ENCODE measurements at regions not wholly inside any gene's neighbourhood (a gene's known extent, or its start where the extent isn't known, plus 50 kb on each side); places are given as distances from the start of the nearest gene placed in this dataset.
"Not testable (repeated sequence)": the region's sequence is repeated elsewhere in the genome, so short reads cannot be mapped to it uniquely, and the experiment has no call there.

DNA sequence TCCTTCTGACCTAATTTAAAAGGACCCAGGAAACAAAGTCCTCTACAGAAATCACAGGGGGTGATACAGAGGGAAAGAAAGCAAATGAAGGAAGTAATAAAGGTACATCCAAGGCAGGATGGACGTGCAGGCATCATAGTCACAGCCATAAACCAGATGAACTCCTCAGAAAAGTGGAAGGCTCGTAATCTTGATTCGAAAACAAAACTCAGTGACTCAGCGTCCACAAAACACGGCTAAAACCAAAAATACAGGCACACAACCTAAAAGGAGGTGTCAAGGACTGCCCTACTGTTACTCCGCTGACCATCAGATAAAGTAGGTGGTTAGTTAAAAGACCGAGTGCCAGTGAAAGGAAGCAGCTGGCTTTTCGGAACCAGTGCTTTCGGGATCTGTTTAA, 81.5 kb downstream of the TRIM69 start:
- not testable (repeated sequence) for H3K27ac Mint-ChIP-seq; H3K4me3 Mint-ChIP-seq; DNase-seq; H3K36me3 Mint-ChIP-seq; H3K9me3 Mint-ChIP-seq; H3K27me3 Mint-ChIP-seq (ENCODE audit: low read depth in 3 of 3); H3K4me1 Mint-ChIP-seq

DNA sequence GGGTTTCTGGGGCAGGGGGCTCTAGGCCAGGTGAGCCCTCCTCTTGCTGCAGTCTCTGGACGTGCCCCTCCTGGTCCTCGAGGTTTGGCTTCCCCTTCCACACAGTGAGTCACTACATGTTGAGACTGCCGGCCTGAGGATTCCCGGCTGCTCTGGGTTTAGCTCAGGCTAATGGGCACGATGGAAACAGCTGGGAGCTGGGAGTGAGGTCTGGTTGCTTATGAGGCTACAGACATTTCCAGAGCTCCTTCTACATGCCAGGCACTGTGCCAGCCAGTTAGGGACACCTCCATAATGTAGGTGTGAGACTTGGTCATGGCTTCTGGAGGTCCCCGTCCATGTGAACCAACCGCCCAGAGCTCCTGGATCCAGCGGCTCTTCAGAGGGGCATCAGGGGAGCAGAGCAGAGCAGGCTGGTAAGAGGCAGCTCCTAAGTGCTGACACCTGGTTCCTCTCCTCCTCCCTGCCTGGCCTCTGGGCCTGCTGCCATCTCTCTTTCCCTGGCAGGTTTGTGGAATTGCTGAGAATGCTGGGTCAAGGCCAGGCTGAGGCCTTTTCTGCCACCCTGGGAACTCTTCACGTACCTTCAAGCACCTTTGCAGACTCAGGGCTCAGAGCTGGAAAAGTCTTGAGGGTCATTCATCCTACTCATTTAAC, 83.1 kb downstream of the TRIM69 start:
- H3K4me1 Mint-ChIP-seq, H3K36me3 Mint-ChIP-seq, H3K27ac Mint-ChIP-seq: not testable (repeated sequence)

DNA sequence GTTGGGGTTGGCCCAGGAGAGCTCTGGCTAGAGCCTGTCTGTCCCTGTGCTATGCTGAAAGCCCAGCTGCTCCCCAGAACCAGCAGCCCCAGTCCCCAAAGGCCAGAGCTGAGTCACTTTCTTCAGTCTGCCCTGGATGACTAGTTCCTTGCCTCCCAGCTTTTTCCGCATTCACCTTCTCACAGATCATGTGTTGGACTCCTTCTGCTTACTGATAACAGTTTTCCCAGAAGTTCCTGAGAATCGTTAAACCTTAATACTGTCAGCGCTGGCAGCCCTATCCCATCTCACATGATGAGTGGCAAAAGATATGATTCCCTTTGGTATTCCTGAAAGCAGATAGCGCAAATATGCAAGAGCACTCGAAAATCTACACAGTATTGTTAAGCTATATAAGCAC, 84.2 kb downstream of the TRIM69 start:
- H3K4me1 Mint-ChIP-seq; H3K9me3 Mint-ChIP-seq; H3K36me3 Mint-ChIP-seq; H3K27me3 Mint-ChIP-seq (ENCODE audit: low read depth in 3 of 3); H3K4me3 Mint-ChIP-seq; H3K27ac Mint-ChIP-seq; DNase-seq: not testable (repeated sequence)

More for the DNA sequence above, 83.1 kb downstream of the TRIM69 start:
- H3K27me3 Mint-ChIP-seq (ENCODE audit: low read depth in 3 of 3); H3K4me3 Mint-ChIP-seq; H3K9me3 Mint-ChIP-seq; DNase-seq: not testable (repeated sequence)

DNA sequence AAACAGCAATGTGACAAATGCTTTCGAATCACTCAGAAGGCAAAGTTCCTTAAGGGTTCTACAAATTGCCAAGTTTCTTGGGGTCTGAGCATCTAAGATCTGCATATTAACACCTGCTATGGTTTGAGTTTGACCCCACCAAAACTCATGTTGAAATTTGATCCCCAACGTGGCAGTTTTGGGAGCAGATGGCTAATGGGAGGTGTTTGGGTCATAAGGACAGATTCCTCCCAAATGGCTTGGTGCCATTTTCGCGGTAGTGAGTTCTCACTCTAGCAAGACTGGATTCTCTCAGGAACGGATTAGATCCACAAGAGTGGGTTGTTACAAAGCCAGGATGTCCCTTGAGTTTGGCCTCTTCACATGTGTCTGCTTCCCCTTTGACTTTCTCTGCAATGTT, 84.6 kb downstream of the TRIM69 start:
- H3K27ac Mint-ChIP-seq; H3K9me3 Mint-ChIP-seq; H3K36me3 Mint-ChIP-seq; DNase-seq; H3K4me3 Mint-ChIP-seq; H3K27me3 Mint-ChIP-seq (ENCODE audit: low read depth in 3 of 3); H3K4me1 Mint-ChIP-seq: not testable (repeated sequence)

DNA sequence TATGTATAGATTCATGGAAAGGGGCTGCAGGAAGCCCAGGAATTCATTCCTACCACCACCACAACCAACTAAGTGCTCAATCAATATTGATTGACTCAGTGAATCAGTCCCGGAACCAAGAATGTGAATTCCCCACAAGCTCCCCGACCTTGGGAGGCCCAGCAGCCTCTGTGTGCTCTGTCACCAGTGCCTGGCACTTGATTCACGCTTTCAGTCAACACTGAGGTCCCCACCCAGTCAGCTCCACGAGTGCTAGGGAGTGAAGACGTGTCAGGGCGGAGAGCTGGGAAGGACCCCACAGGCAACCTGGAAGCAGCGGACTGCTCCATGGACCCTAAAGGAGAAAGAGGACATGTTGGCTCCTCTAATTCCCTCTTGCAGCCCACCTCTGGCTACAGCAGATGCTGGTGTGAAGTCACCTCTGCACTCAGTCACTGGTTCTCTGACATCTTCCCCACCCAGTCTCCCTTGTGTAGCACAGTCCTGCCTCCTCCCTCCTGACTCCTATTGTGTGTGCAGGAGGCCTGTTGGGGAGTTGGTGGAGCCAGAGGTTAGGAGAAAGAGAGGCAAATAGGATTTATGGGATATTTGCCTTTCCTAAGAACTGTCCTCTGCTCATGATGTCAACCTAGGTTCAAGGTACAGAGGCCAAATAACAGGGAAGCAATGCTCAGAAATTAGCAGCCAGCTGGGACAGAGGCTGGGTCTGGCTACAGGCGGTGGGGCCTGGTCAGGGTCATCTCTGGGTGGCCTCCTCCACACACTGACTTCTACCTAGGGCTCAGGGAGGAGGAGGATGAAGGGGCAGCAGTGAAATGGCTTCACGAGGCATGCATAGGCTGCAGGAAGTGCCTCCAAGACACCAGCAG, 88.2 kb downstream of the TRIM69 start:
- not testable (repeated sequence) for H3K4me1 Mint-ChIP-seq; H3K4me3 Mint-ChIP-seq; H3K27me3 Mint-ChIP-seq (ENCODE audit: low read depth in 3 of 3); H3K36me3 Mint-ChIP-seq; DNase-seq; H3K9me3 Mint-ChIP-seq; H3K27ac Mint-ChIP-seq

DNA sequence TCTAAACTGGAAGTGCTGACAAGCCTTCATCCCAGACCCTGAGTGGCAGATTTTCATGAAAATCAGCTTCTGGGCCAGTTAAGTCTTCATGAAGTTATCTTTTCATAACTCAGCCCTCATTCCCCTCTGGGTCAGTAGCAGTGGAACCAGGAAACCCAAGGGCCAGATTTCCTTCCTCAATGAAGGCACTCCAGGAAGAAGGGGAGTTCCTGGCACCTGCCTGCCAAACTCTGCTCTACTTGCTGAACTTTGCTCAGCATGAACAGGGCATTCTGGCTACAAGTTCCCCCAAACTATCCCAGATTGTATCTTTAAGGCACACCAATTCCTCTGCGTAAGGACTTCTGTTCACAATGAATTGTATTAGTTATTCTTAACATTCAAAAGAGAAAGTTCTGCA, 90.3 kb downstream of the TRIM69 start:
- H3K27ac Mint-ChIP-seq; H3K9me3 Mint-ChIP-seq; DNase-seq; H3K36me3 Mint-ChIP-seq; H3K4me3 Mint-ChIP-seq; H3K4me1 Mint-ChIP-seq; H3K27me3 Mint-ChIP-seq (ENCODE audit: low read depth in 3 of 3): not testable (repeated sequence)

GRCh38 chr15:44828229-44828914, 92.0 kb downstream of the TRIM69 start:
- H3K4me1 Mint-ChIP-seq; H3K27me3 Mint-ChIP-seq (ENCODE audit: low read depth in 3 of 3); H3K4me3 Mint-ChIP-seq; H3K36me3 Mint-ChIP-seq; DNase-seq; H3K9me3 Mint-ChIP-seq; H3K27ac Mint-ChIP-seq: not testable (repeated sequence)

- not testable (repeated sequence) for H3K27ac Mint-ChIP-seq; H3K27me3 Mint-ChIP-seq (ENCODE audit: low read depth in 3 of 3); H3K4me1 Mint-ChIP-seq; H3K4me3 Mint-ChIP-seq; H3K36me3 Mint-ChIP-seq; H3K9me3 Mint-ChIP-seq; DNase-seq
These were observed 92.8 kb downstream of the TRIM69 start for GRCh38 chr15:44829150-44829549.

DNA sequence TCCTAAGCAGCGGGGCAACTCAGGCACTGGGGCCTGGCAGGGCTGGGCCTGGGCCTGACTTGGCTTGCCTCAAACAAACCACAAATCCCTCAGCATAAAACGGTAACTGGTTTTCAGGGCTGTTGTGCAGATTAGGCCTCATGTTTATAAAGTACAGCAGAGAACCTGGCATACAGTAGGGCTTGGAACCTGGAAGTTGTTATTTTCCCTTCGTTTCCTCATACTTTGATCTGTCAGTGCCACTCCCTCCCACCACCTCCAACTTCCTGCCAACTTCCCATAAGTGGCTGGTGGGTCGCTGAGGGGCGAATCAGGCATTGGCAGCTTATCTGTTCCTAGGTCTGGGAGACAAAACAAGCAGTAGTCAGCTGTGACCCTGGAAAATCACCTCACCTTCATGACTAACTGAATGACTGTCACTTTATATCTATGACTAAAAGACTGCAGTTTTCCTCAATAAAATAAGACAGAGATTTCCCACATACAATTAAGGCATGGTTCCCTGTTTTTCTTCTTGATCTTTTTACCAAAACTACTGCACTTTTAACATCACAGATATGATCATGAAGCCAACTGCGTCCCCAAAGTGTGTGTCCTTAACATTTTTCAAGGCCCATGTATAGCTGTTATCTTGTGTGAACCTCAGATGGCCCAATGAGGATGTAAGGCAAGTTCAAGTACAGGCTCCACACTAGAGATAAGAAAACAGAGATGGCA, 94.5 kb downstream of the TRIM69 start:
- H3K36me3 Mint-ChIP-seq; H3K9me3 Mint-ChIP-seq; H3K4me1 Mint-ChIP-seq; H3K27ac Mint-ChIP-seq; H3K27me3 Mint-ChIP-seq (ENCODE audit: low read depth in 3 of 3); DNase-seq; H3K4me3 Mint-ChIP-seq: not testable (repeated sequence)

GRCh38 chr15:44831409-44831741, 95.0 kb downstream of the TRIM69 start:
- not testable (repeated sequence) for H3K27ac Mint-ChIP-seq; H3K4me1 Mint-ChIP-seq; H3K27me3 Mint-ChIP-seq (ENCODE audit: low read depth in 3 of 3); DNase-seq; H3K4me3 Mint-ChIP-seq; H3K9me3 Mint-ChIP-seq; H3K36me3 Mint-ChIP-seq

- DNase-seq; H3K4me1 Mint-ChIP-seq; H3K36me3 Mint-ChIP-seq; H3K9me3 Mint-ChIP-seq; H3K27ac Mint-ChIP-seq; H3K27me3 Mint-ChIP-seq (ENCODE audit: low read depth in 3 of 3); H3K4me3 Mint-ChIP-seq: not testable (repeated sequence)
These were observed 95.8 kb downstream of the TRIM69 start for GRCh38 chr15:44832133-44832532.

DNA sequence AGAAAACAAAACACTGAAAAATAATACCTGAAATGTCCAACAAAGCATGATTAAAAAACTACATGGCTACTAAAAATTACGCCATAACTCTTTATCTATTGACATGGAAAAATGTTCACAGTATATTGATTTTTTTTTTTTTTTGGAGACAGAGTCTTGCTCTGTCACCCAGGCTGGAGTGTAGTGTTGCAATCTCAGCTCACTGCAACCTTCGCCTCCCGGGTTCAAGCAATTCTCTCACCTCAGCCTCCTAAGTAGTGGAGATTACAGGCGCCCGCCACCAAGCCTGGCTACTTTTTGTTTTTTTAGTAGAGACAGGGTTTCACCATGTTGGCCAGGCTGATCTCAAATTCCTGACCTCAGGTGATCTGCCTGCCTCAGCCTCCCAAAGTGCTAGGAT, 96.8 kb downstream of the TRIM69 start:
- not testable (repeated sequence) for H3K9me3 Mint-ChIP-seq; H3K36me3 Mint-ChIP-seq; H3K4me3 Mint-ChIP-seq; H3K4me1 Mint-ChIP-seq; H3K27me3 Mint-ChIP-seq (ENCODE audit: low read depth in 3 of 3); H3K27ac Mint-ChIP-seq; DNase-seq

GRCh38 chr15:44833761-44834160, 97.4 kb downstream of the TRIM69 start:
- not testable (repeated sequence) for DNase-seq; H3K36me3 Mint-ChIP-seq; H3K27me3 Mint-ChIP-seq (ENCODE audit: low read depth in 3 of 3); H3K4me1 Mint-ChIP-seq; H3K4me3 Mint-ChIP-seq; H3K27ac Mint-ChIP-seq; H3K9me3 Mint-ChIP-seq

DNA sequence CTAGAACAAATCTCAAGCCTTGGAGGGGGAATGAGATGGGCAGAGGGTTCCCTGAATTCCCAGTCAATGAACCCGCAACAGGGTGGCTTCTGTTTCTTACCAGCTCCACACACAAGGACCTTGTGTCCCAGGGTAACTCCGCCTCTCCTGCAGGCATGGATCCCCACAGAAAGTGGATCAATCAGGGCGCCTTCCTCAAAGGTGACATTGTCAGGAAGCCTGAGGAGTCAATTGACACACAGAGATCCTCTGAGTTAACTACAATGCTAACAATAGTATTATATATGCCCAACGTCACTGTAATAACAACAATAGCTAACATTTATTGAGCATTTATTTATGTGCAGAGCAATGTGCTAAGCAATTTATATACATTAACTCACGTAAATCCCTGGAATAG, 98.8 kb downstream of the TRIM69 start:
- not testable (repeated sequence) for H3K4me3 Mint-ChIP-seq; H3K27me3 Mint-ChIP-seq (ENCODE audit: low read depth in 3 of 3); H3K4me1 Mint-ChIP-seq; DNase-seq; H3K36me3 Mint-ChIP-seq; H3K9me3 Mint-ChIP-seq; H3K27ac Mint-ChIP-seq
